Osteocyte (in vitro differentiated cells): ENCODE measurements at regions not wholly inside any gene's neighbourhood (a gene's known extent, or its start where the extent isn't known, plus 50 kb on each side); places are given as distances from the start of the nearest gene placed in this dataset.
"Not testable (repeated sequence)": the region's sequence is repeated elsewhere in the genome, so short reads cannot be mapped to it uniquely, and the experiment has no call there.

ENCODE experiments used
- DNase-seq: peaks from one replicate; pipeline ENCODE4 v3.0.0; 2021; ENCODE audit warnings: mixed read lengths; ENCODE audit not compliant: unreplicated experiment; ENCODE audit errors: extremely low spot score
- H3K27ac Mint-ChIP-seq: one replicate; pipeline ENCODE4 v1.8.0; 2021; ENCODE audit warnings: mild to moderate bottlenecking, mixed read lengths; ENCODE audit not compliant: unreplicated experiment
- H3K27me3 Mint-ChIP-seq: one replicate; pipeline ENCODE4 v1.8.0; 2021; ENCODE audit warnings: mixed read lengths; ENCODE audit not compliant: unreplicated experiment
- H3K36me3 Mint-ChIP-seq: one replicate; pipeline ENCODE4 v1.8.0; 2021; ENCODE audit warnings: mixed read lengths; ENCODE audit not compliant: unreplicated experiment
- H3K4me1 Mint-ChIP-seq: one replicate; pipeline ENCODE4 v1.8.0; 2021; ENCODE audit warnings: mixed read lengths; ENCODE audit not compliant: unreplicated experiment
- H3K4me3 Mint-ChIP-seq: one replicate; pipeline ENCODE4 v1.8.0; 2021; ENCODE audit warnings: mild to moderate bottlenecking, moderate library complexity, mixed read lengths; ENCODE audit not compliant: unreplicated experiment
- H3K9me3 Mint-ChIP-seq: one replicate; pipeline ENCODE4 v1.8.0; 2021; ENCODE audit warnings: mixed read lengths; ENCODE audit not compliant: unreplicated experiment
- CTCF ChIP-seq: fragments of 200-600 bp; sonication (generic); IDR thresholded peaks from 2 replicates; pipeline ENCODE4 v1.5.0; 2021; ENCODE audit warnings: antibody characterized with exemption, mild to moderate bottlenecking, moderate library complexity

- Mint-ChIP-seq H3K36me3 (no peaks in the 10 kb centered on the region), H3K9me3 (no peaks in the 10 kb centered on the region), H3K27me3 (peaks cover 53% of the 10 kb centered on the region), H3K4me1 (peaks cover 2% of the 10 kb centered on the region), H3K27ac (no peak overlapping the region), H3K4me3 (no peak overlapping the region)
- DNase-seq = no peak
- TF ChIP-seq CTCF = no peak
Measured at GRCh38 chr6:27747637-27748036, 164.6 kb downstream of the OR2B2 start.

GRCh38 chr6:27746860-27747259, 165.3 kb downstream of the OR2B2 start:
- H3K36me3 Mint-ChIP-seq, DNase-seq, H3K4me1 Mint-ChIP-seq, H3K9me3 Mint-ChIP-seq, H3K27ac Mint-ChIP-seq, H3K4me3 Mint-ChIP-seq: not testable (repeated sequence)
- peaks cover 55% of the 10 kb centered on the region for H3K27me3 Mint-ChIP-seq

- no peak for DNase-seq
- TF ChIP-seq CTCF = no peak
- no peak overlapping the region for H3K4me3 Mint-ChIP-seq
- no peaks in the 10 kb centered on the region for H3K4me1 Mint-ChIP-seq
- H3K36me3 Mint-ChIP-seq = no peaks in the 10 kb centered on the region
- H3K9me3 Mint-ChIP-seq = no peaks in the 10 kb centered on the region
- H3K27me3 Mint-ChIP-seq = peaks cover 47% of the 10 kb centered on the region
- no peak overlapping the region for H3K27ac Mint-ChIP-seq
Measured at GRCh38 chr6:27743787-27744186, 168.4 kb downstream of the OR2B2 start.

- no peaks in the 10 kb centered on the region for H3K36me3 Mint-ChIP-seq
- H3K9me3 Mint-ChIP-seq = no peaks in the 10 kb centered on the region
- H3K27me3 Mint-ChIP-seq = peaks cover 41% of the 10 kb centered on the region
- H3K4me1 Mint-ChIP-seq = no peaks in the 10 kb centered on the region
- TF ChIP-seq CTCF = no peak
- H3K4me3 Mint-ChIP-seq = no peak overlapping the region
- no peak overlapping the region for H3K27ac Mint-ChIP-seq
- DNase-seq = no peak
Measured at GRCh38 chr6:27742833-27743573, 169.2 kb downstream of the OR2B2 start.

- not testable (repeated sequence) for H3K4me1 Mint-ChIP-seq, DNase-seq, H3K27ac Mint-ChIP-seq, H3K36me3 Mint-ChIP-seq, H3K9me3 Mint-ChIP-seq, H3K4me3 Mint-ChIP-seq
- peaks cover 21% of the 10 kb centered on the region for H3K27me3 Mint-ChIP-seq
Measured at GRCh38 chr6:27739902-27740301, 172.3 kb downstream of the OR2B2 start.

- no peak for DNase-seq
- Mint-ChIP-seq H3K36me3 (no peaks in the 10 kb centered on the region), H3K4me3 (no peak overlapping the region), H3K27ac (no peak overlapping the region), H3K4me1 (no peaks in the 10 kb centered on the region), H3K27me3 (peaks cover 4% of the 10 kb centered on the region), H3K9me3 (no peaks in the 10 kb centered on the region)
- no peak for TF ChIP-seq CTCF
Measured at GRCh38 chr6:27736686-27737085, 175.5 kb downstream of the OR2B2 start.
